ENCODE measurements at regions not wholly inside any gene's neighbourhood (a gene's known extent, or its start where the extent isn't known, plus 50 kb on each side); places are given as distances from the start of the nearest gene placed in this dataset.

DNA sequence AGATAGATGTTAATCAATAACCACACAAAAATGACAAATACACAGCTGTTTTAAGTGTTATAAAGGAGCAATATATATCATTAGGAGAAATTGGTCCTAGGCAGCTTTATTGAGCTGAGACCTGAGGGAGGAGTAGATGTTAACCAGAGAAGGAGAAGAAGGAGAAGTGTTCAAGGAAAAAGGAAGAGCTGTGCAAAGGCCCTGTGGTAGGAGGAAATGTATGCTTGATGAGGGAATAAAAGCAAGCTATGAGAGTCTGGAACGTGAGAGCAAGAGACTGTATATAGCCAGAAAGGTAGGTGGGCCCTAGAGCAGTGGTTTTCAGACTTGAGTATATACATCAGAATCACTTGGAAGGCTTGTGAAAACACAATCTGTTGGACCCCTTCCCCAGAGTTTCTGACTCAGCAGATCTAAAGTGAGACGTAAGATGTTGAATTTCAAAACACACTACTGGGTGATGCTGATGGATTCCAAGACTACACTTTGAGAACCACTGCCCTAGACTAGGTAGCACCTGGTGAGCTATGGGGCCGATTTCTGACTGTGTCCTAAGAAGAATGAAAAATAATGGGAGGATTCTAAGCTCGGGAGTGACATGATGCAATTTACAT is 342.3 kb upstream of the ADAMTS9 start:
- CTCF ChIA-PET, result interaction anchor here (1.0 to 1.3 kb wide), 3 partner anchors 13 to 19 kb away, joined by 3 read pairs; no protein-coding TSS in a partner anchor

DNA sequence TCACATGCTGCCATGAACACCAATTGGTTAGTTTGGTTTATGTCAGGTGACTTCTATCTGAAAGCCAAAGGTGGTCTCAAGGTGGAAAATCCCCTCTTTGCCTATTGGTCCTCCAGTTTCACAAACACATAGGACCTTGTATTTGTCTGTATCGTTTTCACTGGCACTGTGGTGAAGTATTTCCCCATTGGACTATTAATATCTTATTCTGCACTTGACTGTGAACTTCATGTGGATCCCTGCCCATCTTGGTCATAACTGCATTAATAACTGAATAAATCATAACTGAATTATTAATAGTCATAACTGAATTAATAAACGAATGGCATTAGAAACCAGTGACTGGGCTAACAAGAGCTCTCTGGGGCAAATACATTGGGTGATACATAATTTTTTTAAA is 341.3 kb upstream of the ADAMTS9 start:
- CTCF ChIA-PET, result interaction anchor here (1.0 kb wide), 1 partner anchor 20 kb away, joined by 3 read pairs; no protein-coding TSS in a partner anchor

More for the DNA sequence above, 342.3 kb upstream of the ADAMTS9 start:
- TF ChIP-seq, protein P1, sequence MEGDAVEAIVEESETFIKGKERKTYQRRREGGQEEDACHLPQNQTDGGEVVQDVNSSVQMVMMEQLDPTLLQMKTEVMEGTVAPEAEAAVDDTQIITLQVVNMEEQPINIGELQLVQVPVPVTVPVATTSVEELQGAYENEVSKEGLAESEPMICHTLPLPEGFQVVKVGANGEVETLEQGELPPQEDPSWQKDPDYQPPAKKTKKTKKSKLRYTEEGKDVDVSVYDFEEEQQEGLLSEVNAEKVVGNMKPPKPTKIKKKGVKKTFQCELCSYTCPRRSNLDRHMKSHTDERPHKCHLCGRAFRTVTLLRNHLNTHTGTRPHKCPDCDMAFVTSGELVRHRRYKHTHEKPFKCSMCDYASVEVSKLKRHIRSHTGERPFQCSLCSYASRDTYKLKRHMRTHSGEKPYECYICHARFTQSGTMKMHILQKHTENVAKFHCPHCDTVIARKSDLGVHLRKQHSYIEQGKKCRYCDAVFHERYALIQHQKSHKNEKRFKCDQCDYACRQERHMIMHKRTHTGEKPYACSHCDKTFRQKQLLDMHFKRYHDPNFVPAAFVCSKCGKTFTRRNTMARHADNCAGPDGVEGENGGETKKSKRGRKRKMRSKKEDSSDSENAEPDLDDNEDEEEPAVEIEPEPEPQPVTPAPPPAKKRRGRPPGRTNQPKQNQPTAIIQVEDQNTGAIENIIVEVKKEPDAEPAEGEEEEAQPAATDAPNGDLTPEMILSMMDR (IDR thresholded peaks at IDR 0.05; ENCODE audit: control extremely low read depth, extremely low read depth, low read depth, missing control alignments), result no peak
- no peak for DNase-seq (ENCODE audit: extremely low spot score)
- POLR2A ChIA-PET, result no interaction called here

DNA sequence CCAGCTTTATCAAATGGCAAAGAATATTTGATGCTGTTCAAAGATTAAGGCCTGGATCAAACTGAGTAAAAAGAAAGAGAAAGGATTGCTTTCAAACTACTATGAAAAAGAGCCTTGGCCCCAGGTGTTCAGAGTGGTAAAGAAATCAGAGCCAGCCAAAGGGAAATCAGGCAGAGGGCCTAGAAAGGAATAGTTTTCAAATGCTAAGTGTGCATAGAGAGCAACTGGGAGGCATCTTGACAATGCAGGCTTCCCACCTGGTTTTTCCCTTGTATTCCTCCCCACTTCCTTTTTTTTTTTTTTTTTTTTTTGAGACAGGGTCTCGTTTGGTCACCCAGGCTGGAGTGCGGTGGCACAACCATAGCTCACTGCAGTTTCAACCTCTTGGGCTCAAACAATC is 340.2 kb upstream of the ADAMTS9 start:
- no peak for DNase-seq (ENCODE audit: extremely low spot score)
- ChIA-PET POLR2A (no interaction called here), CTCF (interaction anchor here (1.1 to 1.2 kb wide), 2 partner anchors 14 to 73 kb away, joined by 3 read pairs; no protein-coding TSS in a partner anchor)
- TF ChIP-seq, protein P1 (IDR thresholded peaks at IDR 0.05; ENCODE audit: control extremely low read depth, extremely low read depth, low read depth, missing control alignments), result no peak

More for the DNA sequence above, 341.3 kb upstream of the ADAMTS9 start:
- no peak for DNase-seq (ENCODE audit: extremely low spot score)
- POLR2A ChIA-PET, result no interaction called here
- TF ChIP-seq, protein P1 (IDR thresholded peaks at IDR 0.05; ENCODE audit: control extremely low read depth, extremely low read depth, low read depth, missing control alignments), result no peak

DNA sequence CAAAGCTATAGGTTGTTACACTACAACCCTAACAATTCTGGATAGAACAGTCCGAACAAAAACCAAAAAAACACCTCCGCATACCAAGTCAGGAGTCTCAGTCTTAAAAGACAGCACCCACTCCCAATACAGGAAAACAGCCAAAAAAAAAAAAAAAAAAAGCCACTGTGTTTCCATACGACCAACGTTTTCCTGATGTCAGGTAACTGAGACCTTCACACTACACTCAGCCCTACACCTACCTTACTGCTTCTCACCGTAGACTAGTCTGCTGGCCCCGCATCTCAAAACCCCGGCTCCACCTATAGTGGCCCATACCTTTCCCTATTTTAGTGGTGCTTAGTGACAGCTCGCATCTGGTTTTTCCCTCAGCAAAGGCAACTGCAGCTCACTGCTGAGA is 339.5 kb upstream of the ADAMTS9 start:
- ChIA-PET CTCF (interaction anchor here (1.2 kb wide), 1 partner anchor 74 kb away, joined by 3 read pairs; no protein-coding TSS in a partner anchor), POLR2A (no interaction called here)
- TF ChIP-seq, protein P1 (IDR thresholded peaks at IDR 0.05; ENCODE audit: control extremely low read depth, extremely low read depth, low read depth, missing control alignments), result no peak
- DNase-seq (ENCODE audit: extremely low spot score), result no peak

DNA sequence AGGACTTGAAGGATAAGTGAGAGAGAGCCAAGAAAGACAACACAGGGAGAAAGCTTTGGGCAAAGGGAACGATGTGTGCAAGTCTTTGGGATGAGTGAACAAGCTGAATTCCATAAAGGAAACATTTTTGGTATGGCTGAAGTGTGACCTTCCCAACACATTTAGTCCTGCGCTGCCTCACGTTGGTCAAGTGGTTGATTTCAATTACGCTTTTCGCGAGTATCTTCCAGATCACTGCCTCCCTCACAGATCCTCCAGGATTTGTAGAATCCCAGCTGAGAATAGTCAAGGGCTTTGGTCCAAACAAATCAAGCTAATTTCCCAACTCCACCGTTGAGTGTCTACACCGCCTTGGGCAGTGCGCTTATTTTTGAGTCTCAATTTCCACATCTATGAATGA is 338.4 kb upstream of the ADAMTS9 start:
- ChIA-PET CTCF (interaction anchor here (0.8 kb wide), 1 partner anchor 21 kb away, joined by 3 read pairs; no protein-coding TSS in a partner anchor), POLR2A (no interaction called here)
- TF ChIP-seq, protein P1 (IDR thresholded peaks at IDR 0.05; ENCODE audit: control extremely low read depth, extremely low read depth, low read depth, missing control alignments), result no peak
- no peak for DNase-seq (ENCODE audit: extremely low spot score)

DNA sequence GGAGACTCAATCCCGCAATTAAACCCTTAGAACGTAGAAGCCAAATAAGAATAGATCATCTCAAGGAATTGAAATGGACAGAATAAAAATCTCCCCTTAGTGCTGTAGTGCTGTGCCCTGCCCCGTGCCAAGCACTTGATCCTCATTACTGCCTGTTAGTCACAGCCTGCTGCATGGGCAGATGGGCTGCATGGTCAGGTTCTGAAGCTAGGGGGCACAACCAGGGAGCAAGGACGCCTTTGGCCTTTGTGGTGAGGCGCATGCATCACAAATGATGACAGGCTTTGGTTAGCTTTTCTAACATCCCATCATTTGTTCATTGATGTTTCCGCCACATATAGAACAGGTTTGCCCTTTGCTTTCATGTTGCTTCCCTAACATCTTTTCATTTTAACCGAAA is 336.3 kb upstream of the ADAMTS9 start:
- ChIA-PET POLR2A (no interaction called here), CTCF (interaction anchor here (1.3 to 2.1 kb wide), 2 partner anchors 9 to 11 kb away, joined by 3 to 5 read pairs; no protein-coding TSS in a partner anchor)
- no peak for DNase-seq (ENCODE audit: extremely low spot score)
- TF ChIP-seq, protein P1 (IDR thresholded peaks at IDR 0.05; ENCODE audit: control extremely low read depth, extremely low read depth, low read depth, missing control alignments), result no peak

Measured in GM10248 (cell line).